ENCODE measurements at regions not wholly inside any gene's neighbourhood (a gene's known extent, or its start where the extent isn't known, plus 50 kb on each side); places are given as distances from the start of the nearest gene placed in this dataset.

- TF ChIP-seq CTCF (IDR thresholded peaks at IDR 0.05) = no peak
- no peak for TF ChIP-seq TCF7L2 (IDR thresholded peaks at IDR 0.05; ENCODE audit: low read depth, low read length)
- TF ChIP-seq SIN3A (IDR thresholded peaks at IDR 0.05; ENCODE audit: borderline replicate concordance, insufficient read depth, low read depth, low read length) = no peak
Measured at GRCh38 chr5:162289489-162289888, 221.9 kb downstream of the GABRG2 start.

Measured in Panc1 (cell line).